ENCODE measurements at regions not wholly inside any gene's neighbourhood (a gene's known extent, or its start where the extent isn't known, plus 50 kb on each side); places are given as distances from the start of the nearest gene placed in this dataset.

GRCh38 chr11:134582770-134583095 lies 170.7 kb upstream of the B3GAT1 start:
- no peak for TF ChIP-seq POLR2AphosphoS5 (IDR thresholded peaks at IDR 0.05; ENCODE audit: insufficient read depth in 1 of 2, low read depth in 1 of 2)
- TF ChIP-seq CTCF (IDR thresholded peaks at IDR 0.05), result no peak
- TF ChIP-seq POLR2A (IDR thresholded peaks at IDR 0.05), result no peak
